Epidermal melanocyte (primary cell): ENCODE measurements at regions not wholly inside any gene's neighbourhood (a gene's known extent, or its start where the extent isn't known, plus 50 kb on each side); places are given as distances from the start of the nearest gene placed in this dataset.
"Not testable (repeated sequence)": the region's sequence is repeated elsewhere in the genome, so short reads cannot be mapped to it uniquely, and the experiment has no call there.

Source experiments
- DNase-seq: peaks from one replicate; pipeline ENCODE4 v3.0.0; 2011; ENCODE audit warnings: low spot score; ENCODE audit not compliant: insufficient read length

GRCh38 chr2:90220623-90221299 is 1529.3 kb downstream of the RPIA start:
- not testable (repeated sequence) for DNase-seq

DNA sequence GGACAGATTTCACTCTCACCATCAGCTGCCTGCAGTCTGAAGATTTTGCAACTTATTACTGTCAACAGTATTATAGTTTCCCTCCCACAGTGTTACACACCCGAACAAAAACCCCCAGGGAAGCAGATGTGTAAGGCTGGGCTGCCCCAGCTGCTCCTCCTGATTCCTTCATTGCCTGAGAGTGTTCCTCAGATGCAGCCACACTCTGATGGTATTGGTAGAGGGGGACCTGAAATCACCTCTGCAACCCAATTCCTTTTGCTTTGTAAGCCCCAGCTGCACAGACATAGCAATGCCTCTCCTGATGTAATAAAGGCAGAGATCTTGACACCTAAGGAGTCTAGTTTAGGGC is 1529.8 kb downstream of the RPIA start:
- no peak for DNase-seq

DNA sequence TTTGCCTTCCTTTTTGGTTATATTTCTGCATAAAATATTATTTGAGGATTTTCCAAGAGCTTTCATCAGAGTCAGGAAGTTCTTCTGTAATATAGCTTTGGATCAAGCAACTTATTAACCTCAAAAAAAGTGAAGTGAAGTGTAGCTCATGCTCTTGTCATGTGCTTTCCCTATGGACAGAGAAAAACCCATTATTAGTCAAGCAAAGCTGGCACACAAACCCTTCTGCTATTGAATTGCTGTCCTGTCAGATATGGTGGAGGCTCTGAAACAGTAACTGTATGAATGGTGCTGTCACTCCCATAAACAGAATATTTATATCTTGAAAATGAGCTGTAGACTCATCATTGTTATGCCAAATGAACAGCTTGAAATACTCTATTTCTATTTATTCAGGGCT is 1533.3 kb downstream of the RPIA start:
- not testable (repeated sequence) for DNase-seq

DNA sequence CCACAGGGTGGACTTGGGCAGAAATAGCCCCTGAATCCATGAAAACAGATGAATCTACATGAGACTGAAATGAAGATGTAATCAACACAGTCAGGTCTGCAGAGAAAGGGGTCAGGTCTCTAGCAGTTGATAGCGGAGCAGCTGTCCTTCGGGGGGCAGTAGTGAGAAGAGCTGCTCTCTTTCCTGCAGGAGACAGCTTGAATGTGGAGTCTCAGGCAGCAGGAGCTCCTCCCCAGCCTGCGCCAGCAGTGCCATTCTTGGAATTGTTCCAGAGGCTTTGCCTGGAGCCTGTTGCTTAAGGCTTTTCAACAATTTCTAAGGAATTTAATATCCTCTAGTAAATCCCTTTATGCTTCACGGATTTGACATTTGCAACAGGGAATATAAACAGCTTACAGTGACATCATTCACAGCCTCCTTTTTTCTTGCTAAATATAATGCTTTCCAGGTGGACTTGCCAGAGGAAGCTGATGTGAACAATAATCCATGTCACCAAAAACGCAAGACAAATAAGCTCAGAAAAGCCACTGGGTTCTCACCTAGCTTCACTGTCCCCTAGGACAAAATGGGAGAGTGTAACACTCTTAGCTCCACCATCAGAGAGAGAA is 1535.1 kb downstream of the RPIA start:
- DNase-seq = not testable (repeated sequence)

DNA sequence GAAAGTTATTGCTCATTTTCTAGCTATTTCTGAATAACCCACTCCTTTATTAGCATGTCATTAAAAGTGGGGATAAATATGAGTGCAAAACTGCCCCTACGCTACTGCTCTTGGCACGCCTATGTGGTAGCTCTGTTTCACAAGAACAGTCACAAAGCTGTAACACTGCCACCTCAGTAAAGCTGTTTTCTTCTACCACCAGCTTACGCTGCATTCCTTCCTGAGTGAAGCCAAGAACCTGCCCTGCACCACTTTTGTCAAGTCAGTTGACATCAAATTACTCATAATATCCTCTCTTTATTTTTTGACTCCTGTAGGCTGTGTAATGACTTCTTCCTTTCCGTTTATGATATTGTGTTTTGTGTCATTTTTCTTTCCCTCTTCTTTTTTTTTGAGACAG is 1539.7 kb downstream of the RPIA start:
- not testable (repeated sequence) for DNase-seq

DNA sequence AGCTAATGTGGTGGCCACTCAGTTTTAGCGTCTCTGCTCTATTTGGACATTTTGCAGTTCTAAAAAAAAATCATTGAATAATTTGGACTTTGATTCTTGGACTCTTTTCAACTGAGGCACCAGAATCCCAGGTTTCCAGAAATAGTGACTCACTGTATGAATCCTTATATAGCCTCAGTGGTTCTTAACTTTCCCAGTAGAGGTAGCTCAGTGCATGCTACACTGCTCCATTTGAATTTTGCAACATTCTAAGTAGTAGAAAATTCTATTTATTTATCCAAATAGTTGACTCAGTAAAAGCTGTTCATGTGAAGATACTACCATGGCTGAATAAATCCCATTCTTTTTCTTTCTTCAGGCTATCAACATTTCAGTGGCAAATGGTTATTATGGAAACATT is 1544.0 kb downstream of the RPIA start:
- DNase-seq = not testable (repeated sequence)

DNA sequence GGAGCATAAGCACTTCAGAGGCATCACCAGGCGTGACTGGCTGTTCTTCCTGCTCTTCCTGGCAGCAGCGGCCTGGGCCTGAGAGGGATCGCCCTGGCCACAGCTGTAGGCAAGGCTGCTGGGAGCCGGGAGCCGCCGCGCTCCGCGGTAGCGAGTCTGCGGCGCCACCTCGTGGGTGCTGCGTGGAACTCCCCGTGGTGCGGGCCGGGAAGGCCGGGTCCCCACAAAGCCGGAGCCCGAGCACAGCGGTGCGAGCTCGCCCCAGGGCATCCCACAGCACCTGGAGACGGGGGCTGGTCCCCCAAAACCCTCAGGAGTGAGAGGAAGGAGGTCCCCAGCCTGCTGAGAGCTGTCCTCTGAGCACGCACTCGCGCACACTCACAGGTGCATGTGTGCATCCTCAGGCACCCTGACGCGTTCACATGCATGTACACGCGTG is 1546.5 kb downstream of the RPIA start:
- DNase-seq = not testable (repeated sequence)

DNA sequence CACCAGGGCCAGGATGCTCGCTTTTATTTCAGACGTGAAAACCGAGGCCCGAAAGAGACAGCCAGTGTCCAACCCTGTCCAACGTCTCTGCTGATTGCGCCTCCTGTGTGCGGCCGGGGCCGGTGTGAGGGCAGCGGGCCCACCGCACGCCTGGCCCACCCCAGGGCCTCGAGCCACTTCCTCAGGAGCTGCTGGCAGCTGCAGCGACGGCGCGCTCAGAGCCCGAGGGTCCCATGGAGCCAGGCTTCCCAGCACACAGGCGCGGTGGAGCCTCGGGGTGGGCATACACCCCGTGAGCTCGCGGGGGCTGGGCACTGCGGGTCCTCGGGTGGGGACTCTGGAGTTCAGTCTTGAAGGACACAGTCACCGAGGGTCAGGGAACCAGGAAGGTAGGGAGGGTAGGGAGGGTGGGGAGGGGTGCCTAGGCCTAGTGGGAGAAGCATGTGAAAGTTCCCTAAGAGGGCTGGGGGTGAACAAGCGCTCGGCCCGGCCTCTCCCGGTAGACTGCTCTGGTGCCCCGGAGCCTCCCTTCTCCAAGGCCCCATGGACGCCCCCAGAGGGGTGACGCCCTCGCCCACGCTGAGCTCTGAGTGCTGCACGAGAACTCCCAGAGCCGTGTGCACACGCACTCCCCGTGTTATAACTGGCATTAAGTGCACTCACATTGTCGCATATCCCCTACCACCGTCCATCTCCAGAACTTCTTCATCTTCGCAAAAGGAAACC is 1547.2 kb downstream of the RPIA start:
- not testable (repeated sequence) for DNase-seq

DNA sequence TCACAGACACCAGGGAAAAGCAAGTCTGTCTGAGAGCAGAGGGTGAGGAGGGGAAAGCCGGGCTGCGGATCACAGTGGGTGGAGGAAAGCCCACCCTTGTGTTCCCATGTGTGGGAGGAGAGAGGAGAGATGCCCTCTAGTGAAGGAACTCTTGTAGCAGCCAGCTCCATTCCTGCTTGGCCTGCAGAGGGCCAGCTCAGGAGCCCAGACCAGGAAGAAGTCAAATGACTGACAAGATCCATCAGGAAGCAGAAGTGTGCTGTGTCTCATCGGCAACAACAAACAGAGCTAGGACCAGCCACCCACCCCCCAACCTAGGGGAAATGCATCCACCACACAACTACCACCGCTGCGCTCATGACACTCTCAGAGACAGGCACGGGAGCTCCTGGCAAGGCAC is 1548.3 kb downstream of the RPIA start:
- DNase-seq = not testable (repeated sequence)

GRCh38 chr2:90244902-90245765 is 1553.7 kb downstream of the RPIA start:
- not testable (repeated sequence) for DNase-seq

GRCh38 chr2:90248400-90248799 is 1556.9 kb downstream of the RPIA start:
- DNase-seq = not testable (repeated sequence)

GRCh38 chr2:90250350-90250749 is 1558.9 kb downstream of the RPIA start:
- not testable (repeated sequence) for DNase-seq

DNA sequence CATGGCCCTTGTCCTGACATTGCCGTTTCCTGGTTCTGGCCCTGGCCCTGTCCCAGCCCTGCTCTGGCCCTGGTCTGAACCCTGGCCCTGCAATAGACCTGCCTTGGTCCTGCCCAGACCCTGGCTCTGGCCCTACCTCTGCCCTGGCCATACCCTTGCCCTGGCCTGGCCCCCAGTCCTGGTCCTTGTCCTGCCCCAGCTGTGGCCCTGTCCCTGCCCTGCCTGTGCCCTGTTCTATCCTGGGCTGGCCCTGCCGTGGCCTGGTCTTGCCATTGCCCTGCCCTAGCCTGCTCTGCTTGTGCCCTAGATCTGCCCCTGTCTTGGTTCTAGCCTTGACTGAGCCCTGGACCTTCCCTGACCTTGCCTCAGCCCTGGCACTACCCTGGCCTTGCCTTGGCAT is 1560.1 kb downstream of the RPIA start:
- DNase-seq = not testable (repeated sequence)

- not testable (repeated sequence) for DNase-seq
Observed at GRCh38 chr2:90253306-90253705, 1561.8 kb downstream of the RPIA start.

DNA sequence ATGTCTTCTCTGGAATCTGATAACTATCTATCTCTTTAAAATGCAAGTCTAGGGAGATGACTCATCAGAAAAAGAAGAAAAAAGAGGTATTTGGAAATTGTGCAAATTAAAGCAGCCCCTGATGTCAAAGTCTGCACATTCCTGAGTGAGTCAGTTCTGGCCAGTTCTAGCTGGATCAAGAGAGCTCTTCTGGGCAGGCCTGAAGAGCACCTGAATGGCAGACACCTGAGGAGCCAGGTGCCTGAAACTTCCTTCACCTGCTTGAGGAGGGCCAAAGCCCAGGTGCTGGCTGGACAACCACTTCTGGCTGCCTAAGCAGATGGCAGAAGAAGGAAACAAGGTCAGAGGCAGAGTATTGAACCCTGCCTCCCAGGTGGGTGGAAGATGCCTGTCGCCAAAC is 1575.4 kb downstream of the RPIA start:
- not testable (repeated sequence) for DNase-seq

GRCh38 chr2:90287751-90288150 is 1596.3 kb downstream of the RPIA start:
- not testable (repeated sequence) for DNase-seq

DNA sequence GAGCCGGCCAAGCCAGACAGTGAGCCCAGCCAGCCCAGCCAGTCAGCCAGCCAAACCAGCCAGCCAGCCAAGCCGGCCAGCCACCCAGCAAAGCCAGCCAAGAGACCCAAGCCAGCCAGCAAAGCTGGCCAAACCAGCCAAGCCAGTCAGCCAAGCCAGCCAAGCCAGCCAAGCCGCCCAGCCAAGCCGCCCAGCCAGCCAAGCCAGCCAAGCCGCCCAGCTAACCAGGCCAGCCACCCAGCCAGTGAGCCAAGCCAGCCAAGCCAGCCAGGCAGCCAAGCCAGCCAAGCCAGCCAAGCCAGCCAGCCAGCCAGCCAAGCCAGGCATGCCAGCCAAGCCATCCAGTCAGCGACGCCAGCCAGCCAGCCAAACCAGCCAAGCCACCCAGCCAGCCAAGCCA is 1596.9 kb downstream of the RPIA start:
- not testable (repeated sequence) for DNase-seq

DNA sequence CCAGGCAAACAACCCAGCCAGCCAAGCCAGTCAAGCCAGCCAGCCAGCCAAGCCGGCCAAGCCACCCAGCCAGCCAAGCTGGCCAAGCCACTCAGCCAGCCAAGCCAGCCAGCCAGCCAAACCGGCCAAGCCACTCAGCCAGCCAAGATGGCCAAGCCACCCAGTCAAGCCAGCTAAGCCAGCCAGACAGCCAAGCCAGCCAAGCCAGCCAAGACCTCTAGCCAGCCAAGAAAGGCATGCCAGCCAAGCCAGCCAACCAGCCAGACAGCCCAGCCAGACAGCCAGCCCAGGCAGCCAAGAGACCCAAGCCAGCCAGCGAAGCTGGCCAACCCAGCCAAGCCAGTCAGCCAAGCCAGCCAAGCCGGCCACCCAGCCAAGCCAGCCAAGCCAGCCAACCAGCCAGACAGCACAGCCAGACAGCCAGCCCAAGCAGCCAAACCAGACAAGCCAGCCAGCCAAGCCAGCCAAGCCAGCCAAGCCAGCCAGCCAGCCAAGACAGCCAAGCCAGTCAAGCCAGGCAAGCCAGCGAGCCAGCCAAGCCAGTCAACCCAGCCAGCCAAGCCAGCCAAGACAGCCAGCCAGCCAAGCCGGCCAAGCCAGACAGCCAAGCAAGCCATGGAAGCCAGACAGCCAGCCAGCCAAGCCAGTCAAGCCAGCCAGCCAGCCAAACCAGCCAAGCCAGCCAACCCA is 1598.0 kb downstream of the RPIA start:
- not testable (repeated sequence) for DNase-seq

DNA sequence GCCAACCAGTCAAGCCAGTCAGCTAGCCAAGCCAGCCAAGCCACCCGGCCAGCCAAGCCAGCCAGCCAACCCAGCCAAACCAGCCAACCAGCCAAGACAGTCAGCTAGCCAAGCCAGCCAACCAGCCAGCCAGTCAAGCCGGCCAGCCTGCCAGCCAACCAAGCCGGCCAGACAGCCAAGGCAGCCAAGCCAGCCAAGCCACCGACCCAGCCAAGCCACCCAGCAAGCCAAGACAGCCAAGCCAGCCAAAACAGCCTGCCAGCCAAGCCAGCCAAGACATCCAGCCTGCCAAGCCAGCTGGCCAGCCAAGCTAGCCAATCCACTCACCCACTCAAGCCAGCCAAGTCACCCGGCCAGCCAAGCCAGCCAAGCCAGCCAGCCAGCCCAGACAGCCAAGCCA is 1599.2 kb downstream of the RPIA start:
- not testable (repeated sequence) for DNase-seq

DNA sequence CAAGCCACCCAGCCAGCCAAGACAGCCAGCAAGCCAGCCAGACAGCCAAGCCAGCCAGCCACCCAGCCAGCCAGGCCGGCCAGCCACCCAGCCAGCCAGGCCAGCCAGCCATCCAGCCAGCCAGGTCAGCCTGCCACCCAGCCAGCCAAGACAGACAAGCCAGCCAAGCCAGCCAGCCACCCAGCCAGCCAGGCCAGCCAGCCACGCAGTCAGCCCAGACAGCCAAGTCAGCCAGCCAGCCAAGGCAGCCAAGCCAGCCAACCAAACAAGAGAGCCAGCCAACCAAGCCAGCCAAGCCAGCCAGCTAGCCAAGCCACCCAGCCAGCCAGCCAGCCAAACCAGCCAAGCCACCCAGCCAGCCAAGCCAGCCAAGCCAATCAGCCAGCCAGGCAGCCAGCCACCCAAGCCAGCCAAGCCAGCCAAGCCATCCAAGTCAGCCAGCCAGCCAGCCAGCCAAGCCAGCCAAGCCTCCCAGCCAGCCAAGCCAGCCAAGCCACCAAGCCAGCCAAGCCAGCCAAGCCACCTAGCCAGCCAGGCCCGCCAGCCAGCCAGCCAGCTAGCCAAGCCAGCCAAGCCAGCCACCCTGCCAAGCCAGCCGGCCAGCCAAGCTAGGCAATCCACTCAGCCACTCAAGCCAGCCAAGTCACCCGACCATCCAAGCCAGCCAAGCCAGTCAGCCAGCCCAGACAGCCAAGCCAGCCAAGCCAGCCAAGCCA is 1599.9 kb downstream of the RPIA start:
- DNase-seq = not testable (repeated sequence)
